M059J (cell line): ENCODE measurements at regions not wholly inside any gene's neighbourhood (a gene's known extent, or its start where the extent isn't known, plus 50 kb on each side); places are given as distances from the start of the nearest gene placed in this dataset.

Experiments
- DNase-seq: peaks from one replicate; pipeline ENCODE4 v3.0.0-alpha.2; 2012; ENCODE audit warnings: low read depth

DNA sequence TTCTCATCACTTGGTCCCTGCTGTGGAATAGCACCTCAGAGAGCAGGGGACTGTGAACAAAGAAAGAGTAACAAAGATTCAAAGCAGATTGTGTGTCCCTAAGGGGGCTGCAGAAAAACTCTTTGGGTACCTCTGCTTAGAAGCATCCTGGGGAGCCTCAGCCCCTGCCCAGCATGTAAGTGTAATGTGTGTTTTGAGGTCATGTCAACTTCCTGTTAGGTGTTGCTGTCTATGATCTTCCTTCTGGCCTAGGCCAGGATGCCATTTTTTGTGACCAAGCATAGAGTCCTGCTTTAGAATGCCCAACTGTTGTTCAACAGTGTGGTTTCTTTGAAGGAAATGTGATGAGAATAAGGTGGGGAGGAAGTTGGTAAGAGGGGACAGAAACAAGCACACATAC is 77.1 kb upstream of the BCL6 start:
- no peak for DNase-seq

DNA sequence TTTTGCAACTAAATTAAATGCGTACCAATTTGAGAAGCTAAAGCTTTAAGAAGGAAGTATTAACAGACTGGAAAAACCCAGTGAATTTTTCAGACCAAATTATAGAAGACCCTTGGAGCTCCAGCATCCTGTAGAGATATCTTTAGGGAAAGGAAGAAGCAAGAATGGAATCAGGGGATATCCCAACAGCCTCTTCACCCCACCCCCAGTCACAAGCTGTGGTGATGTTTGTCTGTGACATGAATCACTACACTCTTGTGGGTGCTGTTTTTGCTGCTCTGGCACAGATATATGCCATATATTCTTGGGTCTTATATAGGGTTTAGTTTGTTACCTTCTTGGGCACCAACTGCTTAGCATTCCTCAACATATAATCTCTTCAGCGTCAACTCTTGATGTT is 78.5 kb upstream of the BCL6 start:
- DNase-seq = no peak

DNA sequence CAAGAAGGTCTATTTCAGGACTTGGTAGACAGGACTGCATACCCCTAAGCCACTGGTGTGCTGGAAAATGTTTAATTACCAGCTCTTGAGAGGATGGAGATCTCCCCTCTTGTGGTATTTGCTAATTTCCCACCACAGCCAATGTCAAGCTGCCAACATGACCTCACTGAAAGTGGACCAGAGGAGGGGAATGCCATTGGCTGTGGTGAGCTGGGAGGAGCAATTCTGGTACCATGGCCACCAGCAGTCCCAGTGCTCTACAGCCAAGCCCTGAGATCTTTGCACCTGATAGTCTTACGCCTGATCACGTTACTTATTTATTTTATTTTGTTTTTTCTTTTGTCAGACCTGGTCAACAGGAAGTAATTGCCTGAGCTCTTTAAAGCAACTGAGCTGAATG is 82.5 kb upstream of the BCL6 start:
- no peak for DNase-seq

DNA sequence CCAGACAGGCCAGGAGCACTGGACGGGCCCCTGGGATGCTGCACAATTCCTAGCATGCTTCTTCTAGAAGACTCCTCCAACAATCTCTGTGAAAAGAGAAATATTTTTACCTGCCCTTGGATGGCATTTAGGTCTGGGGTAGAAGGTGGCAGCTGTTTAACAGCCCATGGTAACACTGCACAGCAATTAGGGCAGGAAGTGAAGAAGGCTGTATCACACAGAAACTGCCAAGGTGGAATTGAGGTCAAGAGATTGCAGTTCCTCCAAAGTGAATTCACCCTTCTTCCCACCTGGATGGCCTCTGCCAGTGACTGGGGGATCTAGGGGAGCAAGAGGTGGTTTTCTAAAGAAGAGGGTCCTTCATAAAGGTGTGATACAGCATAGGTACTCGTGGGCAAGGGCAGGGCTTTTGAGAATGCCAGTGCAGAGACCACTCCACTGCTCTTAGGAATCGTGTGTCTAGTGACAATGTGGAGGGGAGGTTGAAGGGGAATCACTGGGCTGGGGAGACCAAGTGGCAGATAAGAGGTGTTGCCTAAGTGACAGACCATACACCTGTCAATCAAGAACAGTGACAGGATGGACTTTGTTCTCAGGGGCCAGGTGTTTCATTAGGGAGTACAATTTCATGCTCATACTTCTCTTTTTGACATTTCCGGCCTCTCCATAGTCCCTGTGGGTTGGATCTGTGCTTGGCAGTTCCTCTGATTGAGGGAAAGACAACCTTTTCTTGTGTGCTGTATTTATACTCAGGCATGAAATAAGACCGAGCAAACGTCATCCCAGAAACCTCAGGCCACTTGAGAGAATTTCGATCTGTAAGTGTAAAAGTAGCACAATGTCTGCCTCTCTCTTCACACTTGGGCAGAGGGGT is 83.5 kb upstream of the BCL6 start:
- no peak for DNase-seq

DNA sequence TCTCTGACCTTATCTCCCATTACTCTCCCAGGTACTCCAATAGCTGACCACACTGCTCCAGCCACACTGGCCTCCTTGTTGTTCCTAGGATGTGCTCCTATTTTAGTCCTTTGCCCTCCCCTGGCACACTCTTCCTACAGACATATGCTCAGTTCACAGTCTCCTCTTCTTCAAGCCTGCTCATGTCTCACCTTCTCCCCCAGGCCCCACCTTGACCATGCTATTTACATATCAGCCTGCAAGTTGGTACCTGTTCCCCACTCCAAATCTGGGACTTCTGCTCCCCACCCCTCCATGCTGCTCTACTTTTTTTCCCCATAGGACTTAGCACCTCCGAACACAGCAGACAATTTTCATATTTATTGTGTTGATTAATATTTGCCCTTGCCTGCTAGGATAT is 84.9 kb upstream of the BCL6 start:
- no peak for DNase-seq

DNA sequence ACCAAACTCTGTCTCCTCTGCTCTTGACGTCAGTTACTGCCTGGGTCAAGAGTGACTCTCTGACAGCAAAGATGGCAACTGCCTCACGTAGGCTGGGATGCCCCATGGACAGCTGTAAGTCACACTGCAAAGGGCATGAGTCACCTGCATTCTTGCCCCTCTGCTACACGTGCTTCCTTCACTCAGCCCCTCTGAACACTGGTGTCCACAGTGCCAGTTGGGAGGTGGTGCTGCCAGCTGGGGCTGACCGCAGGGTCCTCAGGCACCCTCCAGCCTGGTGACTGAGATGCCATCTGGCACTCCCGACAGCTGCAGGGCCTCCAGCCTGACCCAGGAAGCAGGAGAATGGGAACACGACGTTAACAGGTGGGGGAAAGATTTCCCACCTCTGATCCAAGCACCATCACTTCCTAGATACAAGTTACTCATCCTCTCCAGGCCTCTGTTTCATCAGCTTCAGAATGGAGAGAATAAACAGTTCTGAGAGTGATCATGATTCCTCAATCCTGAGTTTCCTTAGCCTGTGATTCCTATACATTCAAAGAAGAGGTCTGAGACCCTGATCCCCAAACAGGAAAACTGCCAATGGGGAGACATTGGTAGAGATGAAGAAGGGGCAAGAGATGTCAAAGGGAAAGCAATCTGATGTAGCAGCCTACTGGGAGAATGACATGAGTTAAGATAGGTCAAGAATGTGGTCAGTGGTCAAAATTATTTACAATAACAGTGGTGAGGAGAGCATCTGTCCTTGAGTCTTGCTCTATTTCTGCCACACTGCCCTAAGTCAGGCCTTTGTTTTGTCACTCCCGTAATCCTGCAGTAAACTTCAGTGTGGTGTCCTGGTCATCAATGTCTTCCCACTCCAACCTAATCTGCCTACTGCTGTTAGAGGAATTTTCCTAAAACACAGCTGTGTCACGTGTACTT is 86.1 kb upstream of the BCL6 start:
- DNase-seq = peak; percentile 61

DNA sequence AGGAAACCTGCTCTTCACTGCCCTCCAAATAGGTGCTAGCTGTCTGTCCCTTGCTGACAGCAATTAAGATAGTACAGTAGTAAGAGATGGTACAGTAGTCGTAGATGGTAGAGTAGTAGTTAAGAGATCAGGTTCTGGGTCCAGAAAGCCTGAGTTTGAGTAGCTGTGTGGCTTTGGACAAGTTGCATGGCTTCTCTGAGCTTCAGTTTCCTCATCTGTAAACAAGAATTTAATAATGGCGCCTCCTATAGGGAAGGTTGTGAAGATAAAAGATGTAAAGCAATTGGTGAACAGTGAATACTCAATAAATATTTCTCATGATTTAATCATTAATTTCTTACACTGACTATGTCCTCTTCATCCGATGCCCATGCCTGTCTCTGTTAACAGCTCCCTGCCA is 86.9 kb upstream of the BCL6 start:
- no peak for DNase-seq

DNA sequence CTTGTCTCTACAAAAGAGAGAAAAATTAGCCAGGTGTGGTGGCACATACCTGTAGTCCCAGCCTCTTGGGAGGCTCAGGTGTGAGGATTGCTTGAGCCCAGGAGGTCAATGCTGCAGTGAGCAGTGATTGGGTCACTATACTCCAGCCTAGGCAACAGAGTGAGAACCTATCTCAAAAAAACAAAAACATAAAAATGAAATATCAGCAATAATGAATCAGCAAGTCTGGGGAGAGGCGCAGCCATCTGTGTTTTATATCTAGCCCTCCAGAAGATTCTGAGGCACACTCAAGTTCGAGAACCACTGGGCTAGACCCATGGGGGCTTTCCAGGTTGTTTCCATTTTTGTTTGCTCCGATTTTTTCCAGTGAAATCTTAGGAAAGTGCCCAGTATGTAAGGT is 88.1 kb upstream of the BCL6 start:
- no peak for DNase-seq

DNA sequence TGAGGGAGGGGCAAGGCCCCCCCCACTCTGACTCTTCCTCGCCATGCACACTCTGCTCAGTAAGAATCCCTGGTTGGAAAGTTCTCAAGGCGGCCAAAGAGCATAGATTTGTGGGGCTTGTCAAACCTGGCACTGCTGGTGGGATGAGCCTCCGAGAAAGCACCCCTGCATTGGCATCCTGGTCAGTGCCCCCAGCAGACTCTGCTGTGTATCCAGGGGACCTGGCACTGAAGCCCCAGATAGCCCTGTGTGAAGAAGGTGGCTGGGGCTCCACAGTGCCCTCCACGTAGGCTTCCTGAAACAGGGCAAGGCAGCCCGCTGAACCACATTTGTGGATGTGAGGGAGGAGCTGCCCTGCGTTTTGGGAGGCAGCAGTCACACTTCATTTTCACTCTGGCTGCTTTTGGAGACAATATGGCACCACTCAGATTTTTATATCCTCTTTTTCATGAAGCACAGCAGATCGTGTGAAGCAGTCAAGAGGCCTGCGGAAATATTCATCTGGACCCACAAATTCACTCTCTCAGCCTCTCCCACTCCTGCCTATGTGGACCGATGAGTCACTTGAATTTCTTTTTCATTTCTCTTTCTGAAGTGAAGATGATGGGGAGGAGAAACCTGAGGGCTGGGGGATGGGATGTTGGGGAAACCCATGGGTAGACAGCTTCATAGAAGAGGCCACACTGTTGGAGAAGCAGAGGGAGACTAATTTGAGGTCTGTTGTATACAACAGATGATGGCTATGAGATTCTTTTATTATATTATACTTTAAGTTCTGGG is 88.7 kb upstream of the BCL6 start:
- DNase-seq = no peak

DNA sequence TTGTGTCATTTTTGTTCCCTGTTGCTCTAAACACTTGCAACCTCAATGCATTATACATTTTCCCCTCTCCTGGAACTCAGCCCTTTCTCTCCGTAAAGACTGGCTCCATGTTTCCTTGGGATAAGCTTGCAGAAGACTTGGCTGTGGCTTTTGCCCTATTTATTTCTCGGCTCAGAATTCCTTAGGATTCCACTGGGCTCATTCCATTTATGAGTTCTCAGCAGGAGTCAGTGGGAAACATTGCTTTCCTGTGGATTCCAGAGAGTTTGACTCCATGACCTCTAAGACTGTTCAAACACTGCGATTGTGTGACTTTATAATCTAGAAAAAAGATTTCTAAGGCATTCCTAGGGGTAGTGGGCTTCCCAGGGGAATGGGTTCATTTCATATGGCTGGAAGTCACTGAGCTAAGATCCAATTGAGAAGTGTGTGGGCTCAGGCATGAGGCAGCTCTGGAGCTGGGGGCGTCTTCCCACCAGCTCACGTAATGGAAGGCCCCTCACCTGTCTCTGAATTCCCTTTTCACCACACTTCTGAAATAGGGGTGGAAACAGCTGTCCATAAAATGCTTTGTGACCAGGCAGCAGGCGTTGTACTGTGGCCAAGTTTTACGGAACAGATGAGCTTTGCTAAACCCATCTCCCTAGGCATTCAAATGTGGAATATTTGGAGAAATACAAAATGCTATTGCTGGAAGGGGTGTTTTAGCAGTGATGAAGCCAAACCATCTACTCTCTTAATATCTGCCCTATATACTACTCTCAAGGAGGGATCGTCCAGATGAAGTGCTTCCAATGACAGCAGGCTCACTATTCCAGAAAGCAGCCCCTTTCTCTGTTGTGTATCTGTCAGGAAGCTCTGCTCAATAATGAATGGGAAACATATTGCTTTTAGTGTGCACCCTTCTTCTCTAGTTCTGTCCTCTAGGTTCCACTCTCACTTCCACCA is 91.8 kb upstream of the BCL6 start:
- DNase-seq = no peak

DNA sequence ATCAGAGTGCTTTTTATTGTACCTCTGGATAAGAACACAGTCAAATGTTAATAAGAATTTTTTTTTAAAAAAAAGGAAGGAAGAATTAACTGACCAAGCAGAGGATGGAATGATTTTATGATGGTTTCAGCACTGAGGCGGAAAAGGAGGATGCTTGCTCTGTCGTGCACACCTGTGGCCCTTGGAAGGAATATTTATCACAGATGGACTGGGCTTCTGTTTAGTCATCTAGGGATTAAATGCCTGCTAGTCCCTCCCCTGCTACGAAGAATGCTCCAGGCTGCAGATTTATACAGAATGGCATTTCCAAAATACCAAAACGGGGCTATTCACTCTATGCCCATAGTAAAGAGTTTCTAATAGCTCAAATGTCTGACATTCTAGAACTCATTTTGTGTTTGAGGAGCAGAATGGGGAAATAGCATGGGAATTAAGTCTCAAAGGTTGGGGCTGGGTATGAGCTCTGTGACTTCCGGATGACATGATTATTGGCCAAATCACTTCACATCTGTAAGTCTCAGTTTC is 92.8 kb upstream of the BCL6 start:
- DNase-seq = no peak

DNA sequence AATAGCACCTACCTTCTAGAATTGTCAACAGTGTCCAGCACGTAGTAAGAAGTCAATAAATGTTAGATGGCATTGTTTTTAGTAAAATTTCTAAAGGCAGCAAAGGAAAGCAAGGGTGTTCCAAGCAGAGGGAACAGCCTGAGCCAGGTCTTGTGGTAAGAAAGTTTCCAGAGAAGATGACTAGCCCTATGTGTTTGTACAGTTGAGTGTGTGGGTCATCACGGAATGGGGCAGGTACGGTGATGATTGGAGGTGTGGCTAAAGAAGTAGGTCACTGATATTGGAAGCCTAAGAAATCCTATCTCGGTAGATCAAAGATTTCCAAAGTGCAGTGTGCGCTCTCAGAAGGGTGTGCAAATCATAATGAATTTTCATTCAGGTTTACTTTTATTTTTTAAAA is 94.2 kb upstream of the BCL6 start:
- no peak for DNase-seq

DNA sequence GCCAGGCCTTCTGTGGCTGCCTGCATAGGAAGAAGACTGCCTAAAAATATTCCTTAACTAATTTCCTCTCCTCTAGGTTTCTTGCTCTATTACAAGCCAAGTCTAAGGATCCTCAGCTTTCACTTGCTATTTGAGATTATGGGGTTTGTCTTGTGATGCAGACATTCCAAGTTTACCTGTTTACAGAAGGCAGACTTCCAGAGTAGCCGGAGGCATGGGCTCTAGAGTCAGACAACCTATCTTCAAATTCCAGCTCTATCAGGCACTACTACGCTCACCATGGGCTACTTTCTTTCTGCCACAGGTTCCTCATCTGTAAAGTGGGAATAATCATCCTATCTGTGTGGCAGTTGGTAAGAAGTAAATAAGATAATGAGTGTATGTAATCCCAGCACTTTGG is 95.6 kb upstream of the BCL6 start:
- no peak for DNase-seq

DNA sequence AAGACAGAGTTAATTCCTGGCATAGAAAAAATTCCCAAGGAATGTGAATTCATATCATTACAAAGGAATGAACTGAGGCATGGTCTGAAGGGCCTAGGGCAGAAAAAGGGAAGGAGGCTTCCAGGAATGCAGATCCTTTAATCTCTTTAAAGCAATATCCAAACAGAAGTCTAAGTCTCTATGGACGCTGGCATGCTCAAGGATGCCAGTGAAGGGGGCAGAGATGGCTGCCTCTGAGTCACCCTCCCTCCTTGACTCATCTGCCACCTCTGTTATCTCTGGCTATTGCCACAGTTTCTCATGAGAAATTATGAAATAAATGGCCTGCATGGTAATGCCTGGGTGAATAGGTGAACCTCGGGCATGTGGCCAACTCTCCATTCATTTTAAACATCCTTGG is 96.3 kb upstream of the BCL6 start:
- DNase-seq = peak; percentile 81

DNA sequence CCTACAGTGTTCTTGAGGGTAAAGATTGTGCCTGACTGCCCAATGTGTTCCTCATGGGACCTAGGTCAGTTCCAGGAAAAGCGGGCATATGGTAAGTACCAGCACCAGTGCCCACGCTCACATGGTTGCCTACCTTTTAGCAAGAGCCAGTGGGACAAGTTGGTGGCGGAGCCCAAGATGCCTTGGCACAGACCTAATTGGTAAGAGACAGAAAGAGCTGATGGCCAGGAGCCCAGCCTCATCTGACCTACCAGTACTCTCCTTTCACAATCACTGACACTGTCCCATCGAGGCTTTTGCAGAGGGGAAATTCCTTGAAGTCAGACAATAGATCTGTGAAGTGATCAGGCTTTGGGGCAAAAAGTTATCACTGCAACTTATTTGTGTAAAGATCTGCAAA is 98.4 kb upstream of the BCL6 start:
- no peak for DNase-seq

DNA sequence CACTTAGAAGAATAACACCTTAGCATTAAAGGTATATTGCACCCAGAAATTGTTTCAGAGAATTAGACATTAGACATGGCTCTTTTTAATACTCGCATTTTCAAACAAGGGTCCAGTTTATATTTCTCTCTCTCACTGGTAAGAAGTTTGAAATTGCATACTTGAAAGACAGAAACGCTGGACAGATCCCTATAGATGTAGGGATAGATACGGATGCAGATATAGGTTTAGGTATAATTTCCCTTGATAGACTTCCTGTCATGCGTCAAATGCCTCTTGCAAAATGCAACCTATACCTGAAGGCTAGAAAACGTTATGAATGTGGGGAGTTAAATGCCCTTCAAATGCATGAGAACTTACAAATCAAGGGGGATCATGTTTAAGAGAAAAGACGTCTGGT is 99.4 kb upstream of the BCL6 start:
- no peak for DNase-seq

DNA sequence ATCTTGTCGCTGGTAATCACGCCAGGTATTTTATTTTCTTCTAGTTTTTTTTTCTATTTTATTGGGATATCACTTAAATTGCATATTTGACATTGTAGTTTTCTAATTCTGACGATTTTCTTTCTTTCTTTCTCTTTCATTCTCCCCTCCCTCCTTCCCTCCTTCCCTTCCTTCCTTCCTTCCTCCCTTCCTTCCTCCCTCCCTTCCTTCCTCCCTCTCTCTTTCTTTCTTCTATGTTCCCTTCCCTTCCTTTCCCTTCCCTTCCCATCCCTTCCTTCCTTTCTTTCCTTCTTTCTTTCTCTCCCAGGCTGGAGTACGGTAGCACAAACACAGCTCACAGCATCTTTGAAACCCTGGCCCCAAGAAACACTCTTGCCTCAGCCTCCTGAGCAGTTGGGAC is 100.6 kb upstream of the BCL6 start:
- DNase-seq = no peak

DNA sequence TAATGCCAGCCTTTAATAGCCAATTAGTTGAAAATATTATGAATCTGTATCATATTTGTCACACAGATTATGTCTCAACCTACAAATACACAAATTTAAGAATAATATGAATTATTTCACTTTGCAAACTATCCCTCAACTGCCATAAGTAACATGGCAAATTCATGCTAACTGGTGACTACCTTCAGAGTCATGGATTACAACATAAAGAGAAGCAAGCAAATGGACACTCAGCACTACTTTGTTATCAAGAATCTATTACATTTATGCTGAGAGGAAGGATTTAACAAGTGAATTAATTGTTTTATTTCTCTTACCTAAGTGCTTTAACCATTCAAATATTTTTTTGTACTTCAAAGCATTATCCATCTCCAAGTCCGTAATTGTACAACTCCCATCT is 103.1 kb upstream of the BCL6 start:
- no peak for DNase-seq

DNA sequence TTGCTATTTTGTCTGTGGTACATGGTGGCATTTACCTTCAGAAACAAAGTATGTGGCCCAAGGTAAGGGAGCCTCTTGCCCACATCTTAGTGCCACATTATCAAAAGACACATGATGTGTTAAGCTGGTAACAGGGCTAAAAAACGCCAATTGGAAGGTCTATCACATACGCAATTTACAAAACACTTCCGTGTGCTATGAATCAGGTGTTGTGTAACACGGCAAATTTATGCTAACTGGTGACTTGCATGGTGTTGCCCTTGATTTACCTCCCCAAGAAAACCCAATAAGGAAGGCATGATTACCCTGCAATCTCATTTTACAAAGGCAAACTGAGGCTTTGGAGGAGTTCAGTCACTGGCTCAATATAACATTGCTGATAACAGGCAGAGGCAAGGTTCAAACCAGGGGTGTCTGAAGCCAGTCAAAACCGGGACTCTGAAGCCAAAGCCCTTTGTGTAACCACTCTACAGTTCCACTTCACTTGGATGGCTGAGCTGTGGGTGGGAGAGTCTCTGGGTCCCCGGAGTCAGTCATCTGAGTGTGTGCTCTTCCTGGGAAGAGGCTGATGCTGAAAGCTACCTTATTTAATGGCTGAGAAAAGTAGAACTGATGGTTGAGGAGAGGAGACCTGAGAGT is 103.9 kb upstream of the BCL6 start:
- DNase-seq = no peak

DNA sequence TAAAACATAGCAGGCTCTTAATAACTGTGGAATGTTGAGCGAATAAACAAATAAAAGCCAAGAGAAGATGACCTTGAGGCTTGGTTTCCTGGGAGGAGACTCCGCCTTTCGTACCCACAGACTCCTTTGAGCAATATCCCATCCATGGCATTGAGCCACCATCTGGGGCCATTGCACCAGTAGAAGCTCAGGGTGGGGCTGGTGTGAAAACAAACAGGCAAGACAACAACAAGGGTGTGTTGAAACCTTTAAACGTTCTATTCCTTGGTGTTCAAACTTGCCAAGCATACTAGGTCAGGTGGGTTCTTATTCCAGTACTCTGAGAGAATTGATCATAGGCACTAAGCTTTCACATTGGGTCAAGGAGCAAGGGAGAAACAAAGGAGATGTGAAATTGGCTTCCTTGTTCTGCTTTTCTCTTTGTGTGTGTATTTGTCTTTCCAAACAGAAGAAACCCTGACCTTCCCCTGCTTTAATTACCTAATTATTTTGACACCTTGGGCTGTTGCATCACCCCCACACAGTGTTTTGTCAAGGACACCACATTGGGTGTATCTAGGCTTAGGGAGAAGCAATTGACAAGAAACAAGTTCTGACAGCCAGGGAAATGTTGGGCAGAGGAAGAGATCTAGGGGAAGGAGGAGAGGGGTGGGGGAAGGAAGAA is 105.1 kb upstream of the BCL6 start:
- peak; percentile 20 for DNase-seq
